Stimulated activated naive B cell treated with anti-CD40 and anti-IgM and Interleukin-4, amounts not matched to agents 10 μg/mL and 1 μg/mL and 100 μg/mL, for 72 hours (primary cell): ENCODE measurements at regions not wholly inside any gene's neighbourhood (a gene's known extent, or its start where the extent isn't known, plus 50 kb on each side); places are given as distances from the start of the nearest gene placed in this dataset.

ENCODE experiments used
- ATAC-seq, 2 donors: fragments of 150-1000 bp; cut with Tn5 transposase; replicated peaks; 2 replicates each; pipeline ENCODE4 v1.10.0; 2021; ENCODE audit warnings: moderate library complexity in 1 of 2
- DNase-seq: peaks from one replicate; pipeline ENCODE4 v3.0.0; 2021
- H3K27ac Mint-ChIP-seq: one replicate; pipeline ENCODE4 v1.8.0; 2022; ENCODE audit warnings: mild to moderate bottlenecking, mixed read lengths
- H3K27me3 Mint-ChIP-seq, 2 donors: one replicate each; pipeline ENCODE4 v1.8.0; 2022; ENCODE audit warnings: mixed read lengths in 2 of 2
- H3K36me3 Mint-ChIP-seq, 2 donors: one replicate each; pipeline ENCODE4 v1.8.0; 2022; ENCODE audit warnings: mixed read lengths in 2 of 2, mild to moderate bottlenecking in 1 of 2
- H3K4me1 Mint-ChIP-seq, 2 donors: one replicate each; pipeline ENCODE4 v1.8.0; 2022; ENCODE audit warnings: mixed read lengths in 2 of 2, mild to moderate bottlenecking in 1 of 2
- H3K4me3 Mint-ChIP-seq, 2 donors: one replicate each; pipeline ENCODE4 v1.8.0; 2022; ENCODE audit warnings: mild to moderate bottlenecking in 2 of 2, mixed read lengths in 2 of 2, moderate library complexity in 1 of 2
- H3K9me3 Mint-ChIP-seq, 2 donors: one replicate each; pipeline ENCODE4 v1.8.0; 2022; ENCODE audit warnings: mixed read lengths in 2 of 2, mild to moderate bottlenecking in 1 of 2

GRCh38 chr4:180557950-180558349 is 1685.3 kb upstream of the TENM3 start:
- no peak overlapping the region for H3K27ac Mint-ChIP-seq
- no peaks in the 10 kb centered on the region for H3K36me3 Mint-ChIP-seq
- no peaks in the 10 kb centered on the region for H3K9me3 Mint-ChIP-seq
- no peaks in the 10 kb centered on the region for H3K4me1 Mint-ChIP-seq
- no peak overlapping the region for H3K4me3 Mint-ChIP-seq
- DNase-seq, result no peak
- no peak for ATAC-seq
- H3K27me3 Mint-ChIP-seq, result no peaks in the 10 kb centered on the region

DNA sequence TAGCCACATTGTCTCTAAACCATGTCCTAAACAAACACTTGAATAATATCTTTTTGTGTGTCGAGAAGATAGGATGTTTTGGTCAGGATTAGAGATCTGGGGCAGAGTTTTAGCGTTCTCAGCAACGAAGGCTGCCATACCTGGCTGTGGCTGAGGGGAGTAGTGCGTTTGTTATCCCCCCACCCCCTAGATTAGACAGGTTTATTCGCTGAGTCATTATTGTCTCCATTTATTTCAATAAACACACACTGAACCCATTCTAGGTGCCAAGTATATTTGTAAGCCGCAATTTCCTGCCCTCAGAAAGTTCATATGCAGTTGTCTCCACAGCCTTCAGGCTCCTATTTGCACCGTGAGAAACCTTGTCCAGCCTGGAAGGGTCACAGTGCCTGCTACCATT is 1684.8 kb upstream of the TENM3 start:
- no peak for ATAC-seq
- no peak for DNase-seq
- H3K9me3 Mint-ChIP-seq, result no peaks in the 10 kb centered on the region
- no peaks in the 10 kb centered on the region for H3K4me1 Mint-ChIP-seq
- no peak overlapping the region for H3K27ac Mint-ChIP-seq
- no peaks in the 10 kb centered on the region for H3K36me3 Mint-ChIP-seq
- no peaks in the 10 kb centered on the region for H3K27me3 Mint-ChIP-seq
- H3K4me3 Mint-ChIP-seq, result no peak overlapping the region

DNA sequence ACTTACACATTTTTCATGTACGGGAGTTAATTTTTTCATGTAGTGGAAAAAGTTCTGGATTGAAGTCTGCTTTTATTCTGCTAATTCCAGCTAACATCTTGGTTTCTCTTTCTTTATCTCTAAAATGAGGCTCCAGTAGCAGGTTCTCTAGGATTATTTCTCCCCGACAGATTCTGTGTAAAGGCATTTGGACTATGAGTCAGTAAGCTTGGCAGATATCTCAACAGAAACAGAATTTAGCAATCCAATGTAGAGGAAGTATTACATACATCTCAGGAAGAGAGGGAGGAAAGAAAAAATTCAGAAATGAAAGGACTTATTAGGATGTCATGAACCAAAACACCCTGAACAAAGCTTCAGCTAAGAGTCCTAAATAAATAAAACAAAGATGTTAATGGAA is 1682.3 kb upstream of the TENM3 start:
- Mint-ChIP-seq H3K27me3 (peaks cover 0 to 1% of the 10 kb centered on the region in 2 donors), H3K36me3 (no peaks in the 10 kb centered on the region), H3K27ac (no peak overlapping the region), H3K4me1 (no peaks in the 10 kb centered on the region), H3K9me3 (peaks cover under 1 to 4% of the 10 kb centered on the region in 2 donors), H3K4me3 (no peak overlapping the region)
- ATAC-seq (no peak), DNase-seq (no peak)

DNA sequence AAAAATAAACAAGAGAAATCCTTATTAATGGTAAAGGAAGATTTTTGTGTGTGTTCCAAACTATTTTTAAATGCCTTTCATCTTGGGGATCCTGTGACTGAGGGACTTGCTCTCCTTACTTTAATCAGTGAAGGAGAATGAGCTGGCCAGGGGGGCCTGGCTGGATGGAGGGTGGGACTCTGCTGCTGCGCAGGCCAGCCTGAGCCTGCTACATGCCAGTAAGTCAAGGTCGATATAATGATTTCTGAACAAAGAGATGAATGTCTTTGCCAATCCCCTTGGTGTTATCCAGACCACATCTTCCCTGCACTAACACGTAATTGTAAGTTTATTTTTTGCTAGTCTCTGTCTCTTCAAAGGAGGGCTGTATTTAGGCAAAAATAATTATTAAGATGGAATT is 1679.2 kb upstream of the TENM3 start:
- Mint-ChIP-seq H3K27me3 (peaks cover 0 to 4% of the 10 kb centered on the region in 2 donors), H3K36me3 (no peaks in the 10 kb centered on the region), H3K27ac (no peak overlapping the region), H3K9me3 (peaks cover 7 to 16% of the 10 kb centered on the region in 2 donors), H3K4me1 (no peaks in the 10 kb centered on the region), H3K4me3 (no peak overlapping the region)
- ATAC-seq (no peak), DNase-seq (no peak)

GRCh38 chr4:180564448-180564847 is 1678.8 kb upstream of the TENM3 start:
- H3K27ac Mint-ChIP-seq, result no peak overlapping the region

DNA sequence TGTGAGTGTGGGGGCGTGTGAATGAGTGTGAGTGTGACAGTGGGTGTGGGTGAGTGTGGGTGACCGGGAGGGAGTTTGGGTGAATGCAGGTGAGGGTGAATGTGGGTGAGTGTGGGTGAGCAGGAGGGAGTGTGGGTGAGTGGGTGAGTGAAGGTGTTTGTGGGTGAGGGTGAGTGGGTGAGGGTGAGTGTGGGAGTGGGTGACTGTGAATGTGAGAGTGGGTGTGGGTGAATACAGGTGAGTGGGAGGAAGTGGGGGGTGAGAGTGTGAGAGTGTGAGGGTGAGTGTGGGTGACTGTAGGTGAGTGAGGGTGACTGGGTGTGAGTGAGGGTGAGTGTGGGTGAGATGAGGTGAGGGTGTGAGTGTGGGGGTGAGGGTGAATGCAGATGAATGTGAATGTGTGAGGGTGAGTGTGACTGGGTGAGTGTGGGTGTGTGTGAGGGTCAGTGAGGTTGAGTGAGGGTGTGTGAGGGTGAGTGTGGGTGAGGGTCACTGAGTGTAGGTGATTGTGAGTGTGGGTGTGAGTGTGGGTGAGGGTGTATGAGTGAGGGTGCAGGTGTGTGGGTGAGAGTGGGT is 1677.3 kb upstream of the TENM3 start:
- no peak overlapping the region for H3K27ac Mint-ChIP-seq
- ATAC-seq (no peak), DNase-seq (no peak)
- H3K9me3 Mint-ChIP-seq, result peaks cover 7 to 16% of the 10 kb centered on the region in 2 donors
- no peaks in the 10 kb centered on the region for H3K36me3 Mint-ChIP-seq
- H3K4me3 Mint-ChIP-seq, result no peak overlapping the region
- H3K4me1 Mint-ChIP-seq, result no peaks in the 10 kb centered on the region
- H3K27me3 Mint-ChIP-seq, result peaks cover 0 to 4% of the 10 kb centered on the region in 2 donors

More at GRCh38 chr4:180564448-180564847, 1678.8 kb upstream of the TENM3 start:
- Mint-ChIP-seq H3K27me3 (peaks cover 0 to 4% of the 10 kb centered on the region in 2 donors), H3K4me1 (no peaks in the 10 kb centered on the region), H3K36me3 (no peaks in the 10 kb centered on the region), H3K4me3 (no peak overlapping the region), H3K9me3 (peaks cover 7 to 16% of the 10 kb centered on the region in 2 donors)
- ATAC-seq (no peak), DNase-seq (no peak)

GRCh38 chr4:180566492-180566891 is 1676.7 kb upstream of the TENM3 start:
- H3K9me3 Mint-ChIP-seq, result peaks cover 7 to 16% of the 10 kb centered on the region in 2 donors
- DNase-seq (no peak), ATAC-seq (no peak)
- no peak overlapping the region for H3K27ac Mint-ChIP-seq
- H3K27me3 Mint-ChIP-seq, result peaks cover 0 to 4% of the 10 kb centered on the region in 2 donors
- no peaks in the 10 kb centered on the region for H3K4me1 Mint-ChIP-seq
- no peak overlapping the region for H3K4me3 Mint-ChIP-seq
- no peaks in the 10 kb centered on the region for H3K36me3 Mint-ChIP-seq

- no peaks in the 10 kb centered on the region for H3K36me3 Mint-ChIP-seq
- ATAC-seq (no peak), DNase-seq (no peak)
- H3K4me3 Mint-ChIP-seq, result no peak overlapping the region
- H3K4me1 Mint-ChIP-seq, result no peaks in the 10 kb centered on the region
- H3K9me3 Mint-ChIP-seq, result peaks cover 7 to 16% of the 10 kb centered on the region in 2 donors
- no peak overlapping the region for H3K27ac Mint-ChIP-seq
- peaks cover 0 to 4% of the 10 kb centered on the region in 2 donors for H3K27me3 Mint-ChIP-seq
Observed at GRCh38 chr4:180567080-180567479, 1676.1 kb upstream of the TENM3 start.

DNA sequence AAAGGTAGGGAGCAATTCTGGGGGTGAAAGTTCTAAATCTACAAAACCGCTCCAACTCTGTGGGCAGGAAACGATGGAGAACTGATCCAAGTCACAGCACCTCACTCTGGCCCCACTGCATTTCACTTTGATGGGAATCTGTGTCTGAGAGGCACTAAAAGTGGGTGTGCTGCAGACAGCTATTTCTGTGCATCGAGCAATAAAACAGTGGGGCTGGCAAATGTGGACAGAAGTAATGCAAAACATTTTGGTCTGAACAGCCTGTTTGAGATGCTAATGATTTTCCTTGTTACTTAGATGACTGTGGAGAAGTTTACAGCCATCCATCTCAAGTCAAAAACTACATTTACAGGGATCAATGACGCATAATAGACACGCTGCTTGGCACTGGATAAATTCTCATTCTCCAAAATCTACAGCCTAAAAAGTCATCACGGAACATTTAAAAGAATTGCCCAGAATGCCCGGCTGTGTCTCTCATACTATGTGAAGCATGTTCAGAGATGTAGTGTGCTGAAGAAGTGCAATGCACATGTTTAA is 1671.6 kb upstream of the TENM3 start:
- Mint-ChIP-seq H3K9me3 (peaks cover 4 to 5% of the 10 kb centered on the region in 2 donors), H3K27ac (no peak overlapping the region)
- no peak for DNase-seq

GRCh38 chr4:180578175-180578574 is 1665.0 kb upstream of the TENM3 start:
- H3K36me3 Mint-ChIP-seq, result no peaks in the 10 kb centered on the region
- ATAC-seq (no peak), DNase-seq (no peak)
- H3K4me1 Mint-ChIP-seq, result peaks cover 2 to 6% of the 10 kb centered on the region in 2 donors
- no peaks in the 10 kb centered on the region for H3K27me3 Mint-ChIP-seq
- H3K27ac Mint-ChIP-seq, result no peak overlapping the region
- no peaks in the 10 kb centered on the region for H3K9me3 Mint-ChIP-seq
- H3K4me3 Mint-ChIP-seq, result no peak overlapping the region

More for the DNA sequence above, 1671.6 kb upstream of the TENM3 start:
- Mint-ChIP-seq H3K27me3 (no peaks in the 10 kb centered on the region), H3K4me1 (no peaks in the 10 kb centered on the region), H3K36me3 (no peaks in the 10 kb centered on the region), H3K4me3 (no peak overlapping the region)
- ATAC-seq, result no peak

GRCh38 chr4:180581061-180581460 is 1662.1 kb upstream of the TENM3 start:
- no peak for ATAC-seq
- Mint-ChIP-seq H3K4me3 (no peak overlapping the region), H3K27me3 (no peaks in the 10 kb centered on the region), H3K27ac (no peak overlapping the region), H3K9me3 (no peaks in the 10 kb centered on the region), H3K36me3 (no peaks in the 10 kb centered on the region), H3K4me1 (peaks cover 2 to 6% of the 10 kb centered on the region in 2 donors)
- DNase-seq, result no peak

- Mint-ChIP-seq H3K4me3 (no peak overlapping the region), H3K27me3 (no peaks in the 10 kb centered on the region)
- no peak for ATAC-seq
Observed at GRCh38 chr4:180587379-180587778, 1655.8 kb upstream of the TENM3 start.

GRCh38 chr4:180589575-180589974 is 1653.6 kb upstream of the TENM3 start:
- H3K36me3 Mint-ChIP-seq, result no peaks in the 10 kb centered on the region
- no peaks in the 10 kb centered on the region for H3K4me1 Mint-ChIP-seq
- no peak overlapping the region for H3K27ac Mint-ChIP-seq
- no peaks in the 10 kb centered on the region for H3K27me3 Mint-ChIP-seq
- H3K9me3 Mint-ChIP-seq, result peaks cover 0 to 2% of the 10 kb centered on the region in 2 donors
- no peak for DNase-seq
- no peak for ATAC-seq
- H3K4me3 Mint-ChIP-seq, result no peak overlapping the region

More at GRCh38 chr4:180587379-180587778, 1655.8 kb upstream of the TENM3 start:
- Mint-ChIP-seq H3K4me1 (no peaks in the 10 kb centered on the region), H3K36me3 (no peaks in the 10 kb centered on the region), H3K27ac (no peak overlapping the region), H3K9me3 (no peaks in the 10 kb centered on the region)
- no peak for DNase-seq

DNA sequence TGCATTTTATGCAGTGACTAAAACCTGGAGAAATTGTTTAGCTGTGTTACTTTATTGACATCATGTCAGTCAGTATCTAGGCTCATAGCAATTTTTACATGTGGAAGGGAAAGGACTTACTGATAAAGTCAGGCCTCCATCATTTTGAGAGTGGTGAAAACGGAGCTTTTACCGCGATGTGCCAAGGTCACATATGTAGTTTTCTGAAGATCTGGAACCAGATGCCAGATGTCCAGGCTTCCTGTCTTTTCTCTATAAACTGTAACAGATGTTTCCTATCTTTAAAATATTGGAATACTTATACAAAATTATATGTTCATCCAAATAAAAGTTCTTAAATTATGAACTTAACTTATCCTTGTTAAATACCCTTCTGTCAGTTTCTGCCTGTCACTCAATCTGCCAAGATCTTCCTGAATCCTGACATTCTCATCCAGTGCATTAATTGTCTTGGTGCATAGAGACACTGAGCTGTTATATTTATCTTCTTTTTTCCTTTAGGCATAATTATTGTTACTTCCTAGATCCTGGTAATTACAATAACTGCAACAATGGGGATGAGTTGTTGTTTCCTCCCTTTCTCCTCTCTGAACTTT is 1646.2 kb upstream of the TENM3 start:
- peaks cover 0 to 2% of the 10 kb centered on the region in 2 donors for H3K9me3 Mint-ChIP-seq
- no peak overlapping the region for H3K27ac Mint-ChIP-seq
- H3K4me1 Mint-ChIP-seq, result no peaks in the 10 kb centered on the region
- no peak overlapping the region for H3K4me3 Mint-ChIP-seq
- H3K27me3 Mint-ChIP-seq, result no peaks in the 10 kb centered on the region
- ATAC-seq (no peak), DNase-seq (no peak)
- H3K36me3 Mint-ChIP-seq, result no peaks in the 10 kb centered on the region

GRCh38 chr4:180598281-180598680 is 1644.9 kb upstream of the TENM3 start:
- DNase-seq, result no peak
- Mint-ChIP-seq H3K27me3 (no peaks in the 10 kb centered on the region), H3K36me3 (no peaks in the 10 kb centered on the region), H3K4me3 (no peak overlapping the region), H3K9me3 (peaks cover 0 to 2% of the 10 kb centered on the region in 2 donors), H3K27ac (no peak overlapping the region), H3K4me1 (no peaks in the 10 kb centered on the region)
- ATAC-seq, result no peak
